GM19372 (cell line): ENCODE measurements at regions not wholly inside any gene's neighbourhood (a gene's known extent, or its start where the extent isn't known, plus 50 kb on each side); places are given as distances from the start of the nearest gene placed in this dataset.

Source experiments
- ATAC-seq: cut with Tn5 transposase; IDR thresholded peaks from one replicate; pipeline ENCODE4 v1.9.1; 2021; ENCODE audit warnings: mild to moderate bottlenecking, low read depth, moderate library complexity; ENCODE audit not compliant: unreplicated experiment

DNA sequence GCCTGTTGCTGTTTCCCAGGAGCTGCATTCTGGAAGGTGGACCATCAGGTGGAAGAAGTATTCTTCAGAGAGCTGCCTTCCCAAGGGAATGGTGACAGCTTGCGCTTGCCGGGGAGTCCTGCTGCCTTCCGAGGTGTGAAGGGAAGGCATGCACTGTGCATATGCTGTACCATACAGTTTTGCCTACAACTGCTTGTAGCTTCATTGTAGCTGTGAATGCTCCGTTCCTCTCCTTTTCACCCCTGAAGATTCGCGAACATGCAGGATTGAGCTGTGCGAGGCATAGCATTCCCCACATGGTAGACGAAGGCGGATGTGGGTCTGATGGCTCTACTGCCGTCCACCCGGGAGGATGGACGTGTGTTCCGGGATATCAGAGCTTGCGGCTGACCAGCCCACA is 243.2 kb upstream of the TSHZ3 start:
- no peak for ATAC-seq

DNA sequence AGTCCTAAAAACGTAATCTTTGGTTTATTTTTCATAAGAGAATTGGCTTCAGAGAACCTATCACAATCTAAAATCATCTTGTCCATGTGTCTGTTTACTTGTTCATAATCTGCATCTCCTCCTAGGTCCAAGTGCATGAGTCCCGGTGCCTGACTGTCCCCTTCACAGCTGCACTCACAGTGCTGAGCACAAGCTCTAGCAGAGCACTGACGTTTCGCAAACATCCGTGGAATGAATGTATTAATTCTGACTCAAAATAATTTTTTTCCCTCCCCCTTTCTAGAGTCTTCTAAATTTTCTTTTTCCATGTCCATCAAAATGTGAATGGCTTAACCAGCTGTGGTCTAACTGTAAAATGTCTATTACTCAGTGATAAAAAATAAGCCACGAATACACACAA is 245.5 kb upstream of the TSHZ3 start:
- no peak for ATAC-seq

DNA sequence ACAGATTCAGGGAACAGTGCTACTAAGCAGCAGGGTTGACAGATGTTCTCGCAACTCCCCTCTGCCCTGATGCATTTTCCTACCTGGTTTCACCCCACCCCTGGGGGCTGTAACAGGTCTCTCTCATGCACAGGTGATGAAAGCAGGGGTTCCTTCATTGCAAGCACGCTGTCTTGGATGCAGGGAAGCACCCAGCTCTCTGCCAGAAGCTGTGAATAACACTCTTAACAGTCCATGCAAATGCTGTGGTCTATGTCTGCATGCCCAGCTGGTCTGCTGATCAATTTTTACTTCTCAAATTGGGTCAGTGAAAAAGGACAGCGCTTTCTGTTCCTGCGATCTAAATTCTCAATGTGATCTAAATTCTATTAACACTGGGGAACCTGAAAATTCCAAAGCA is 246.3 kb upstream of the TSHZ3 start:
- ATAC-seq, result no peak

DNA sequence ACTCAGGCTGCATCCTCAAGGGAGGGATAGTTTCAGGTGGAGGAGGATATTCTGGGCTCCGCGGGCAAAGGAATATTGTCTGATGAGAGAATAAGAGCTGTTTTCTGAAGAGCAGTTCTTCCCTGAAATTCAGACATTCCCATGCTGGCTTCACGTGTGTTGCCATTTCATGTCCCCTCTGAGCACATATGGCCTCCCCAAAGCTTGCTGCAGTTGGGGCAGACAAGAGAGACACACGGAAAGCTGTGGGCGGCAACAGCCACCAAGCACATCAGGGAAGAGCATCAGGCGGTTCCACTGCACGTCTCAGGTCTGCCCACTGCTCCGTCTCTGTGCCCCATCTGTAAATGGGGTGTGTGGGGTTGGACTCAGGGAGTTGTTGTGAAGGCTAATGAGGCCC is 247.5 kb upstream of the TSHZ3 start:
- no peak for ATAC-seq

DNA sequence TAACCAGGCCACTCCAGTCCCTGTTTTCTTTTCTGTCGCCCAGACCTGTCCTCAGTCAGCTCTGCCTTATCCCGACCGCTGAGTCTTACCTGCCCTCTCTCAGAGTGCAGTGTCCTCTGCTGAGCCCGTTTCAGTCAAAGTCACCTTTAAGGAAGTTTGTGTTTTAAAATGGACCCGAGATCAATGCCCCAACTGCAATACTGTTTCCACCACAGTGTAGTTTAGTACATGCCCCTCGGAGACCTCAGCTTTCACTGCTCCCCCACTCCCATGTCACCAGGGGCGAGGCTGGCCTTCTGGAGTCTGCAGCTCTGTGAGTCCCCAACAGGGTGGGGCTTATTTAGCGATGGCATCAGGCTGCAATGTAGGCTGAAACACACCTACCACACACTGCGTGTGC is 248.4 kb upstream of the TSHZ3 start:
- no peak for ATAC-seq

DNA sequence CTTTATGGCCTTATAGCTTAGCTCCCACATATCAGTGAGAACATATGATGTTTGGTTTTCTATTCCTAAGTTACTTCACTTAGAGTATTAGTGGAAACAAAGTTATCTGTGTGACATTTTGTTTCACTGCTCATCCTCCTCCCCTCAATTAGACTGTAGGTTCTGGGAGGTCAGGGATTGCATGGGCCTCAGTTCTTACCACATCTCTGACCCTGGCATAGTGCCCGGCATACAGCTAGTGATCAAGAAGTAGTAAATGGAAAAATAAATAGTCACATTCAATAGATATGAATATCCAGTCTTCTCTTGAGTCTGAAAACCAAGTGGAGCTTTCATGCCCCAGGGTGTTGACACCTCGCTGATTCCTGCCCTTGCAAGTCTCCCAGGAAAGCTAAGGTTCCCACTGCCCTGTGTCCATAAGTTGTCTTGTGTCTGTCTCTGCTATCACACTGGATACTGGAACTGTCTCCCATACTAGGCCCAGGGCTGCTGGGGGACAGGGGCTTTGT is 249.5 kb upstream of the TSHZ3 start:
- ATAC-seq, result no peak

DNA sequence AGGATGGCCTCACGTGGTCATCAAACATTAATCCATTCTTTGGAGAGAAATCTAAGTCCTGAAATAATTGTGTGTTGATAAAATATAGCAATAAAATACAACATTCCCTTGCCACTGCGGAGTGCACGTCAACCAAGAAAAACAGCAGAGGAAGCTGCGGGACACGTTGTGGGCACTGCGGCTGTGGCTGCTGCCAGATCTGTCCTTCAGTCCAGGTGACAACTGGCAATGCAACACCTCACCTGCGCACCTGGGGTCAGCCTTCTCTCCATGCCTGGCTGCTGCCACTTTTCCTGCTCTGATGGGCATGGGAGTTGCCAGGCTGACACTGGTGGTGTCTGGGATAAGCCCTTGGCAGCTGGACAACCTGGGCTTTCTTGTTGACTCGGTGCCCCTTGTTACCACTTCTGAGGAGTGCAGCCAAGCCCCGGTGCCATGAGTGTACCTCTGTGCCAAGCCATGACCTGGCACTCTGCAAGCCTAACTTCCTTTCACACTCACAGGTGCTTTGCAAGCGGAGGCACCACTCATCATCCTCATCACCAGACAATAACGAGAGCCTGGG is 251.6 kb upstream of the TSHZ3 start:
- ATAC-seq, result no peak

DNA sequence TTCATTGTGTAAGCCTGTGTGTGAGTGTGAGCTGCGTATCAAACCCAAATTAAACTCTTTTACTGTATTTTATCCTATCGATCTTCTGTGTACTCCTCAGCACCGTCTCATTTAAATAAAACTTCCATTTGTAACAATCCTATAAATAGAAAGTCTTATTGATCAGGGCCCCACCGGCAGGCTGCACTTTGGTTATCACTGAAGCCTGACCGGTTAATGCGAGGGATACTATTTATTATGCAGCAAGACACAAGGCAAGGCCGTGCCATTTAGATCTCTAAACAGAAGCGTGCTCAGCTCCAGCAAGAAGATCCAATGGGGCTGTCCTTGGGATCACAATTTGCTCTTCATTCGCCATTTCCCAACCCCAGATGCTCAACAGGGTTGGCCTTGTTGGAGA is 252.6 kb upstream of the TSHZ3 start:
- ATAC-seq, result no peak

DNA sequence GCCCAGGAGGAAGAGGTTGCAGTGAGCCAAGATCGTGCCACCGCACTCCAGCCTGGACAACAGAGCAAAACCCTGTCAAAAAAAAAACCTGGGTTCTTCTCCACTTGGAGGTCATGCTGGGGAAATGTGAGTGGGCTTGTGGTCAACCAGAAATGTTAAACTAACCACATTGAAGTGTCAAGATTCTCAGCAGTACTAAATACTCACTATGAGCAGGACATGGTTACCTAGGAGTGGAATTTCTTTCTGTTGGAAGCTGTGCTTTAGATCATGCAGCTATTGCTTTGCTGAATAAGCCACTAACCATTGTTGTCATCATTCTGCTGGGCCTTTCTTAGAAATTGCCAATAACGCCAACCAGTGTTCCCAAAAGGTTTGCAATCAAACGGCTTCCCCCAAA is 253.3 kb upstream of the TSHZ3 start:
- ATAC-seq, result no peak

DNA sequence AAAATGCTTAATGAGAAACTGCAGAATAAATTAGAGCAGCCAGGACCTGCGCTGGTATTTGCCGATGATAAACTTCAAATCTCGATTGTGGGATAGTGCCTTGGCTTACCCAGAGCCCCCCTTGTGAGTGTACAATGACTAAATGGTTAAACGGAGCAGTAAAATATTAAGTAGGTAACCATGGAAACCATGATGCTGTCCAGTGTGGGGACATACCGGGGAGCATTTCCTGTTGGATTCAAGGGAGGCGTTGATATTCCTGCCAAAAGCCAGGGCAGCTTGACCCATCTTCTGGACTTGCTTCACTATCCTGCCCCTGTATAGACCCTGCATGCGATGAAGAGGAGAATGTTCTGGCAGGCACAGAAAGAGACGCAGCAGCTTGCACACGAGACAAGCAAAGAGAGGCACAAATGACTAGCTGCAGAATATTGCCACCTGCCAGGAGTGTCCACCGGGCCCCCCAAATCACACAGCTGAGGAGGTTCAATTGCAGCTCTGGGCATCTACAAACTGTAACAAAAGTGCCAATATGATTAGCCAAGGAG is 255.3 kb upstream of the TSHZ3 start:
- no peak for ATAC-seq

DNA sequence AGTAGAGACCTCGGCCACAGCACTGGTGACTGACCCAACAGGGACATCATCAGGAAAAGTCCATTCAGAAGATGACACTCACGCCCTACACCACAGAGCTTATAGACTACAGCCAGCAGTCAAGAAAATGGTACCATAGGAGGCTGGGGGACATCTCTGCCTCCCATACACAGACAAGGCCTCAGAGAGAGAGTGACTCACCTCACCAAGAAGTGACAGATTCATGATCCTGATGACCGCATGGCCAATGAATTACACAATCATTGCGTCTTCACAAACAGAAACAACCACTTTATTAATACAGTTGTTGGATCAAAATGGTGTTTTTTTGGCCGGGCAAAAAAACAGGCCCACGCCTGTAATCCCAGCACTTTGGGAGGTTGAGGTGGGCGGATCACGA is 260.8 kb upstream of the TSHZ3 start:
- no peak for ATAC-seq

DNA sequence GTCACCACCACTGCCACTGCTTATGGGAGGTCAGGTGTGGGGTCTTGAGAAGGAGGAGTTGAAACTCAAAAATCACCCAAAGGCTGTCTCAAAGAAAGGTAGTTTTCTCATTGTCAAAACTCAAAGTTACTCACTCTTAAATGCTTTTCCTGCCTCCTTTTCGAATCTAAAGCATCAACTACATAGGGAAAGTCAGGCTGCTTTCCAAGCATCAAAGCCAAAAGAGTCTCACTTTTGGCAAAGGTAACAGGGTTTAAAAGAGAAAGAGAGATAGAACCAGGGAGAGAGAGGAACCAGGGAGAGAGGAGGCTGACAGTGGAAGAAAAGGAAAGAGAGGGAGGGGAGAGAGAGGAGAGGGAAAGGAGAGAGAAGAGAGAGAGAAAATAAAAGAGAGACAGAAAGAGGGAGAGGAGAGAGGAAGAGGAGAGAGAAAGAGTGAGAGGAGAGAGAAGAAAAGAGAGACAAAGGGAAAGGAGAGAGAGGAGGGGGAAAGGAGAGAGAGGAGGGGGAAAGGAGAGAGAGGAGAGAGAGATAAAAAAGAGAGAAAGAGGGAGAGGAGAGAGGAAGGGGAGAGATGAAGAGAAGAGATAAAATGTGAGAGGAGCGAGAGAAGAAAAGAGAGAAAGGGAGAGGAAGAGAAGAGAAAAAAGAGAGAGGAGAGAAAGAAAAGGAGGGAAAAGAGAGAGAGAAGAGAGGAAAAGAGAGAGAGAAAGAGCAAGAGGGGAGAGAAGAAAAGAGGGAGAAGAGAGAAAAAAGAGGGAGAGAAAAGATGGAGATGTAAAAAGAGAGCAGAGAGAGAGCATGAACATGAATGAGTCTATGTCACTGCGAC is 262.0 kb upstream of the TSHZ3 start:
- ATAC-seq, result no peak

DNA sequence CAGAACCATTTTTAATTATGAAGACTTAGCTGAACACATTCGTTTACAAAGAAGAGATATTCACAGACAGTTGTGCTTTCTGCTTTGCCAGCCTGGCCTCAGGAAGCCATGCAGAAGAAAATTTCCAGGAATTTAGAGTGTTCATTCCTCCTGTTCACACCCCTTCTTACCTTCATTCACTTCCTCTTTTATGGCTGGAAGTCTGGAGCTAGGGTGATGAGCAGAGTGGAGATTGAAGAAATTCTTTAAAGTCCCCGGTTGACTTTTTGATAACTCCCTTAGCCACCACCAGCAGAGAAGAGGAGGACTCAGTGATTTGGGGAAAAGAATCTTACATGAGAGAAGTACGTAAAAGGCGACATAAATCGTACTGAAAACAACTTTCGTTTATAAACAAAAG is 263.6 kb upstream of the TSHZ3 start:
- ATAC-seq, result no peak

DNA sequence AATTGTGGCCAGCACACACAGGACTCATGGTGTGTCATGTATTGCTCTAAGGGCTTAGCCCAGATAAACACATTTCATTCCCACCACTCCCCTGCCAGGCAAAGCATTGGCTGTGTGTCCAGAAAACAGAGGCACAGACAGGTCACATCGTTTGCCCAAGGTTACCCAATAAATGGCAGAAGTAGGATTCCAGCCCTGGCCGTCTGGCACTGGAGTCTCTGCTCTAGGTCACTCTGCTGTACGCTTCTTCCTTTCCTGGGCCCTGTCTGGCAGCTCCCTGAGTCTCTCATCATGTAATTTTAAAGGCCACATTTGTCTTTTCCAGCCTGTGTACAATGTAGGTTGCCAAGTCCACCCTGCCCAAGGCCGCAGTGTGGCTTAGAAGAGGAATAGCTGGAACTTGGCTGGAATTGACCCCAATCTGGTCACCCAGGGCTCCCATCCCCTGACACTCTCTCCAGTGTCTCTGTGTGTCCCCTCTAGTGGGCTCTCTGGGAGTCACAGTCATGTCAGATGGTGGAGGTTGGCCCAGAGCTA is 264.5 kb upstream of the TSHZ3 start:
- no peak for ATAC-seq

DNA sequence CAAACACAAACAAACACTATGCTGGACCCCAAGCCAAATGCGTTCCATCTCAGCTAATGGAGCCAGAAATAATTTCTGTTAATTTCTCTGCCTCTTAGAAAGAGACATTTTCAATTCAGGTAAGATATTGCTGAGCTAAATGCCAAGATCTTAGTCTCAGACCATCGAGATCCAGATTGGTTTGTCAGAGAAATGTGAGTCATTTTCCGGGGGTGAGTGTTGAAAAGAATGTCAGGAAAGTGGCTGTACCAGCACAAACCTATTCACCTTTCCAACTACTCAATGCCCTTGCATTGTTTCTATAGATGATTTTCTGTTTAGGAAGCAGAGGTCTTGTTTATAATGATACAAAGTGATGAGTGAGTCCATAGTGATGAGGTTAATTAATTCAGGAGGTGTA is 266.8 kb upstream of the TSHZ3 start:
- ATAC-seq, result no peak

DNA sequence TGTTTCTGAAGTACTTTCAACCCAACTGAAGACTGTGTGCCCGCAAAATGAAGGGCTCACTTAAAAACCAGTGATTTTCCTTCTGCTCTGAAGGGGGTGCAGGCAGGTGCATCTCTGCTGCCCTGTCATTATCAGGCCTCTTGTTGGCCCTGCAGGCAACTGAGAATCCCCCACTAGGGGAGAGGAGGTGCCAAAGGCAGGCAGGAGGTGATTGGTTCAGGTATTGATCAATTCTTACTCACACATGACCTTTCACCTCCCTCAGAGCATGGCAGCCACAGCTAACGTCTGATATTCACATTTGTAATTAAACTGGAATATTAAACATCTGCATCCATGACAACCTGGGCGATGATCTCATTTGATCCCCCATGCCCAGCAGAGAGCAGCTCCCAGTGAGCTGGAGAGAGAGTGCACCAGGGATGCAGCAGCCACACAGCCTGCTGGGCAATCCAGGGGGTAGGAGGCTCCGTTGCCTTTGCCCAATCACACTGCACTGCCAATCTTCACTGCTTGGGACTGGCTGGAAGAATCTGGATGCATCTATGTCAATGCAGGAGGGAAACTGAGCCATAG is 267.9 kb upstream of the TSHZ3 start:
- no peak for ATAC-seq

DNA sequence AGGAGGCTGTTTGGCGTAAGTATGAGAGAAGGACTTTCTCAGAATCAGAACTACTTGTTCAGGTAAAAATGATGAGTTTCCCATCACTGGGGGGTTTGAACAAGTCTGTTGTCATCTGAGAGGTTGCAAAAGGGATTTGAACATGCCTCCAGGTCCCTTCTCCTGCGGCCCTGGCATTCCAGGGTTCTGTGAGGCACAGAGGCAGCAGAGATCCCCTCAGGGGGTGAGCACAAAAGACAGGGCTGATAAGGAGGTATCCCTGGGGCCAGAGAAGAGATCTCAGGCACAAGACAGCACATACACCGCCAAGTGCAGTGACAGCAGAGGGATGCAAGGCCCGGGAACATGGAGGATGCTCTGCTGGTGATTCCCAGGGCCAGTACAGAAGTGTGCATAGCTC is 275.8 kb upstream of the TSHZ3 start:
- no peak for ATAC-seq

DNA sequence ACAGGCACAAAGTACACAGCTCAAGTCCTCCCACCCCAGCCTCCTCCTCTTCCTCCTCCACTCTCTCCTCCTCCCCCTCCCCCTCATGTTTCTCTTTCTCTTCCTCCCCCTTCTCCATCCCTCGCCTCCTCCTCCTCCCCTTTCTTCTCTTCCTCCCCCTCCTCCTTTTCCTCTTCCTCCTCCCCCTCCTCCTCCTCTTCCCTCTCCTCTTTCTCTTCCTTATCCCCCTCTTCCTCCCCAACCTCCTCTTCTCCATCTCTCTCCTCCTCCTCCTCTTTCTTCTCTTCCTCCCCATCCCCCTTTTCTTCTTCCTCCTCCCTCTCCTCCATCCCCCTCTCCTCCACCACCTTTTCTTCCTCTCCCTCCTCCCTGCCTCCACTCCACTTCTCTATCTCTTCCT is 276.3 kb upstream of the TSHZ3 start:
- ATAC-seq, result no peak

DNA sequence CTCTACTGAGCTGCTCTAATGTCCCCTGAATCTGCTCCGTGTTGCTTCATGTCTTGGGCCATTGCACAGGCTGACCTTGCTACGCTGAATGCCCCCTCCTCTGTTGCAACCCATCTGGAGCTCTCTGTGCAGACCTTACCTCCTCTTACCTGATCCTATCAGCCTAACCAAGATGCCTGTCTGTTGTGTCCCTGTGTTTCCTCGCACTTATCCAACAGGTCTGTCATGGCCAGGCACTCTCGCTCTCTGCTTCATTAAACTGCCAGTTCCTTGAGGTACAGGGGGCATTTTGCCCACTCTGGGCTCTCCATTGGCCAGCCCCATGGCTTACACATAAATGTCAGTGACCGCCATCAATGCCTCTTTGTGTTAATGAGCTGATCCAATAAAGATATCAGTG is 277.7 kb upstream of the TSHZ3 start:
- ATAC-seq, result no peak

DNA sequence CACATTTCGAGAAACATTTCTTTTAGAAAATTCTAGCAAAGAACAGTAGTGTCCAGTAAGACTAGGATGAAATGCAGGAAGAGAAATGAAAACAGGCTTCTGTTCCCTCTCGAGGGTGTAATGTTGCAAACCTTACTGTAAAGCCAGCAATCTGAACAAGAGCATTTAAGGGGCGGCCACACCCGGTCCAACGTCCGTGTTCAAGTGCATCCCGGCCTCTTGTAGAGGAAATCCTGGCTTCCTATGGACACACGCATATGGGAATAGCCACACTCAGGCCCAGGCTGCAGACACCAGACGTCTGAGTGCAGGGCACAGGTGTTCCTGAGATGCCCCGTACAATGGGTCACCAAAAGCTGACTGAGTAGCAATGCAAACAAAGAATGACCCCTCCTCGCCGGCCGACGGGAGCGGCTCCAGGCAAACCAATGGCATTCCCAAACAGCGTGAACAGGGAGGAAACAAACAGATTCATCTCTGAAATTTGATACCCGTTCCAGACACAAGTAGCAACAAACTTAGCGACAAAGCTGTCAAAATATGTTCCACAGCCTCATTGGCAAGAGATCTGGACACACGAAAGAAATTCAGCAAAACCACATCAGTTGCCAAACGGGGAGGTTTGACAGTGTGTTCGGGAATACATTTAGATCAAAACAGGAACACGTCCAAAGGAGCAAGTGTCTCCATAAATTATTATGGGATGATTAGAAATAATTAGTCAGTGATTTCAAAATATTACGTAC is 278.6 kb upstream of the TSHZ3 start:
- ATAC-seq, result no peak
